OCI-LY7 (cell line): ENCODE measurements at regions not wholly inside any gene's neighbourhood (a gene's known extent, or its start where the extent isn't known, plus 50 kb on each side); places are given as distances from the start of the nearest gene placed in this dataset.
"Not testable (repeated sequence)": the region's sequence is repeated elsewhere in the genome, so short reads cannot be mapped to it uniquely, and the experiment has no call there.

Experiments used
- BruUV-seq: library from RNA; stranded (reverse); fragments of 400-500 nt; replicated peaks from 2 replicates; lab custom pipeline; 2021; lab: Mats Ljungman, UMichigan
- CTCF ChIA-PET: fragments of 300-600 bp; sonication (Branson Sonifier 250); formaldehyde crosslinking; loops from one replicate; lab custom pipeline; 2022; ENCODE audit warnings: antibody characterized with exemption; ENCODE audit not compliant: unreplicated experiment; lab: Charles Lee
- POLR2A ChIA-PET: fragments of 300-600 bp; sonication (Branson Sonifier 250); formaldehyde crosslinking; loops from one replicate; lab custom pipeline; 2022; ENCODE audit warnings: antibody characterized with exemption; lab: Charles Lee
- DNase-seq: peaks from one replicate; pipeline ENCODE4 v3.0.0-alpha.2; 2015; ENCODE audit warnings: low spot score
- H2AFZ ChIP-seq: fragments of 200-600 bp; sonication (generic), shearing (Covaris generic); 2 replicates; pipeline ENCODE4 v1.6.1; 2014; ENCODE audit warnings: mild to moderate bottlenecking, antibody characterized with exemption, low read length, moderate library complexity
- H3K27ac ChIP-seq: fragments of 200-600 bp; sonication (generic); 2 replicates; pipeline ENCODE4 v1.5.1; 2014; ENCODE audit warnings: mixed run types, low read depth, mild to moderate bottlenecking, moderate library complexity, low read length, inconsistent platforms; ENCODE audit not compliant: poor library complexity, severe bottlenecking
- H3K36me3 ChIP-seq: fragments of 200-600 bp; sonication (generic); 2 replicates; pipeline ENCODE4 v1.6.1; 2014; ENCODE audit warnings: mild to moderate bottlenecking, antibody characterized with exemption, low read length, moderate library complexity, mixed read lengths; ENCODE audit not compliant: insufficient read depth
- H3K4me1 ChIP-seq: fragments of 200-600 bp; sonication (generic); 2 replicates; pipeline ENCODE4 v1.5.1; 2014; ENCODE audit warnings: mild to moderate bottlenecking, low read length; ENCODE audit not compliant: insufficient read depth, poor library complexity, severe bottlenecking
- H3K4me2 ChIP-seq: fragments of 200-600 bp; sonication (generic); 2 replicates; pipeline ENCODE4 v1.6.1; 2014; ENCODE audit warnings: mild to moderate bottlenecking, low read length
- H3K4me3 ChIP-seq: fragments of 200-600 bp; sonication (generic); 2 replicates; pipeline ENCODE4 v1.5.1; 2014; ENCODE audit warnings: mild to moderate bottlenecking, low read depth, low read length; ENCODE audit not compliant: poor library complexity, severe bottlenecking
- H3K79me2 ChIP-seq: fragments of 200-600 bp; sonication (generic); 2 replicates; pipeline ENCODE4 v1.6.1; 2016; ENCODE audit warnings: low read depth, mild to moderate bottlenecking, low read length, moderate library complexity, mixed read lengths; ENCODE audit not compliant: insufficient read depth
- H3K9me2 ChIP-seq: fragments of 200-600 bp; sonication (generic); 2 replicates; pipeline ENCODE4 v1.6.1; 2016; ENCODE audit warnings: mild to moderate bottlenecking, low read length, mixed read lengths; ENCODE audit not compliant: insufficient read depth
- H3K9me3 ChIP-seq: fragments of 200-600 bp; sonication (generic); 2 replicates; pipeline ENCODE4 v1.6.1; 2014; ENCODE audit warnings: mild to moderate bottlenecking, mixed run types, low read length, mixed read lengths
- H4K20me1 ChIP-seq: fragments of 200-600 bp; sonication (generic); 2 replicates; pipeline ENCODE4 v1.6.1; 2014; ENCODE audit warnings: mild to moderate bottlenecking, antibody characterized with exemption, low read length, moderate library complexity, mixed read lengths; ENCODE audit not compliant: insufficient read depth
- CTCF ChIP-seq: fragments of 200-600 bp; sonication (generic); conservative IDR thresholded peaks from 2 replicates; pipeline ENCODE4 v1.5.1; 2014; ENCODE audit warnings: mild to moderate bottlenecking, antibody characterized with exemption, low read length, moderate library complexity, mixed read lengths
- EZH2phosphoT487 ChIP-seq: fragments of 200-600 bp; sonication (generic); IDR thresholded peaks from 2 replicates; pipeline ENCODE4 v1.6.1; 2018; ENCODE audit warnings: low read depth, borderline replicate concordance, mild to moderate bottlenecking, mixed run types, antibody characterized with exemption, low read length, moderate library complexity, mixed read lengths
- intact Hi-C: fragments of 100-400 bp; cut with micrococcal nuclease; formaldehyde crosslinking; loops from one replicate; pipeline ENCODE4 v1.10.0; 2022; ENCODE audit not compliant: unreplicated experiment

- Histone ChIP-seq H3K4me1 (no peaks in the 10 kb centered on the region), H3K9me2 (no peaks in the 10 kb centered on the region), H3K9me3 (no peaks in the 10 kb centered on the region), H3K36me3 (no peaks in the 10 kb centered on the region), H3K27ac (no peak overlapping the region), H3K79me2 (no peaks in the 10 kb centered on the region), H3K4me3 (no peak overlapping the region), H4K20me1 (no peaks in the 10 kb centered on the region), H2AFZ (no peak overlapping the region), H3K4me2 (no peak overlapping the region)
- POLR2A ChIA-PET = no interaction called here
- TF ChIP-seq CTCF = no peak
- no peak for TF ChIP-seq EZH2phosphoT487
- no peak for DNase-seq
- BruUV-seq = no TSS peak
- CTCF ChIA-PET = no interaction called here
- intact Hi-C loops = no loop called here
These were observed 112.2 kb upstream of the HEY2 start for GRCh38 chr6:125637207-125637606.

DNA sequence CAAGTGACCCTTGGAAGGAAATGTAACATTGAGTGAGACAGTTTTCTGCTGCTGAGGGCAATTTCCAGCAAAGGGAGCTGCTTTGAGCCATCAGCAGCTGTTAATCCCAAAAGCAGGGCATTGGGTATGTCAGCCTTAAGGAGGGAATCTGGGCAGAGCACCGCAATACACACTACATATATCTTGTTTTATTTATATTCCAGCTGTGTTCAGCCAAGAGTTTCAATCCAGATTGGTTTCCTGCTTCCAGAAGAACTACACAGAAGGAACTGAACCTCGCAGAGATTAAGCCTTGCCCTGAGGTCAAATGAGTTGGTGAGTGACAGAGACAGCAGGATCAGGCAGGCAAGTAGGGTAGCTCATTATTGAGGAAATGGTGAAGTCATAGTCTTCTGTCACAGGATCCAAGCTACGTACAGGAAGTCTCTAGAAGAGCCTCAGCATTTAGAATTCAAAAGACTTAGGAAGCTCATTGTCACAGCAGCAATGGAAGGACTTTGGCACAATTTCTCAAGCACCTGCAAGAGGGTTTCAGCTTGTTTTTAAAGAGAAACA lies 109.9 kb upstream of the HEY2 start:
- H3K36me3 ChIP-seq = no peaks in the 10 kb centered on the region
- no TSS peak for BruUV-seq
- H3K4me1 ChIP-seq = no peaks in the 10 kb centered on the region
- H3K27ac ChIP-seq = no peak overlapping the region
- no peak for DNase-seq
- no peaks in the 10 kb centered on the region for H3K79me2 ChIP-seq
- H3K9me2 ChIP-seq = no peaks in the 10 kb centered on the region
- TF ChIP-seq EZH2phosphoT487 = no peak
- no peak for TF ChIP-seq CTCF
- intact Hi-C loops = no loop called here
- no peak overlapping the region for H2AFZ ChIP-seq
- no peak overlapping the region for H3K4me3 ChIP-seq
- H3K4me2 ChIP-seq = no peak overlapping the region
- no peaks in the 10 kb centered on the region for H3K9me3 ChIP-seq
- no peaks in the 10 kb centered on the region for H4K20me1 ChIP-seq
- CTCF ChIA-PET = no interaction called here
- POLR2A ChIA-PET = interaction anchor here (0.6 to 1.2 kb wide), 3 partner anchors 17 to 51 kb away, joined by 3 to 4 read pairs (median 4); no protein-coding TSS in a partner anchor

DNA sequence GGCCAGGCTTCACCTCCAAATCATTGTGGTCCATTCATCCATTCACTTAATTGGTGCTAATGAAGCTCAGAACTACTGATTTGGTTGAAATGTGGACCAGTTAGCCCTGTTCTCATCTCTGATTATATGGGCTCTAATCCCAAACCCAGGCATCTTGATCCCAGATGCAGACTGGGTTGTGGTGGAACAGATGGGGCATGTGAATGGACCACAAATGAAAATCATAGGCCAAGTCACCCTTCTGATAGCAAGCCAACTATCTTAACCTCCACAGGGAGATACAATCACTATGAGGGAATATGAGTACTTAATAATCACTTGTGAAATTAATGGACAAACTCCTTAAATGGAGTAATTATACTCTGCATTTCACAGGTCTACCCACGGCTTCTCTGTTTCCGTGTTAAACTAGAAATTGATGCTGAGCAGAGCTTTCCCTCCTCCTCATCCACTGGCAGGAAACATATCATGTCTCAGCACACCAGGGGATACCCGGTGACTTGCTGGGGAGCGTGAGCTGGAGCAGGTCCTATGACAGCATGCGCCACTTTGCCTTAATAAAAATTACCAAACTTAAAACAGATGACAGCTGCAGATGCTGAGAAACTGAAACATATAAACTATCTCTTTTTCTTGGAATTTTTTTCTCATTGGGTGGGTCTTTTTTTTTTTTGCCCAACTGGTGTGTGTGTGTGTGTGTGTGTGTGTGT lies 108.8 kb upstream of the HEY2 start:
- H2AFZ ChIP-seq = no peak overlapping the region
- H3K79me2 ChIP-seq = no peaks in the 10 kb centered on the region
- DNase-seq = no peak
- TF ChIP-seq CTCF = no peak
- no peak for TF ChIP-seq EZH2phosphoT487
- ChIA-PET CTCF (no interaction called here), POLR2A (interaction anchor here (1.2 kb wide), 1 partner anchor 18 kb away, joined by 3 read pairs; no protein-coding TSS in a partner anchor)
- H4K20me1 ChIP-seq = no peaks in the 10 kb centered on the region
- H3K4me1 ChIP-seq = no peaks in the 10 kb centered on the region
- H3K4me2 ChIP-seq = no peak overlapping the region
- no peaks in the 10 kb centered on the region for H3K9me3 ChIP-seq
- no peaks in the 10 kb centered on the region for H3K36me3 ChIP-seq
- no peaks in the 10 kb centered on the region for H3K9me2 ChIP-seq
- no peak overlapping the region for H3K27ac ChIP-seq
- H3K4me3 ChIP-seq = no peak overlapping the region
- no TSS peak for BruUV-seq
- intact Hi-C loops = no loop called here

GRCh38 chr6:125643967-125644661 lies 105.3 kb upstream of the HEY2 start:
- H3K4me3 ChIP-seq, H3K4me1 ChIP-seq, CTCF ChIA-PET, H3K4me2 ChIP-seq, BruUV-seq, intact Hi-C loops, H3K9me3 ChIP-seq, H3K9me2 ChIP-seq, H2AFZ ChIP-seq, H4K20me1 ChIP-seq, DNase-seq, H3K27ac ChIP-seq, H3K79me2 ChIP-seq, H3K36me3 ChIP-seq: not testable (repeated sequence)
- POLR2A ChIA-PET = interaction anchor here (0.6 to 1.0 kb wide), 2 partner anchors 35 to 200 kb away, joined by 4 to 7 read pairs; no protein-coding TSS in a partner anchor
